TTC549 (cell line): ENCODE measurements at regions not wholly inside any gene's neighbourhood (a gene's known extent, or its start where the extent isn't known, plus 50 kb on each side); places are given as distances from the start of the nearest gene placed in this dataset.

Experiments used
- FAIRE-seq: peaks from 2 replicates; lab custom pipeline; 2012; peaks lifted over from hg19 to GRCh38; lab: Jason Lieb, UNC

- FAIRE-seq = no peak
These were observed 787.5 kb downstream of the TLE4 start for GRCh38 chr9:80359291-80359690.

- FAIRE-seq = no peak
These were observed 781.2 kb downstream of the TLE4 start for GRCh38 chr9:80352967-80353366.

- no peak for FAIRE-seq
These were observed 779.8 kb downstream of the TLE4 start for GRCh38 chr9:80351612-80352011.

GRCh38 chr9:80326105-80326504, 754.3 kb downstream of the TLE4 start:
- FAIRE-seq = no peak

GRCh38 chr9:80320916-80321315, 749.2 kb downstream of the TLE4 start:
- no peak for FAIRE-seq

GRCh38 chr9:80320480-80320879, 748.7 kb downstream of the TLE4 start:
- no peak for FAIRE-seq

- FAIRE-seq = no peak
These were observed 733.4 kb downstream of the TLE4 start for GRCh38 chr9:80305136-80305535.

GRCh38 chr9:80294955-80295354, 723.2 kb downstream of the TLE4 start:
- FAIRE-seq = no peak

- no peak for FAIRE-seq
These were observed 722.6 kb downstream of the TLE4 start for GRCh38 chr9:80294318-80294717.

GRCh38 chr9:80292231-80292630, 720.5 kb downstream of the TLE4 start:
- FAIRE-seq = no peak

- no peak for FAIRE-seq
These were observed 713.6 kb downstream of the TLE4 start for GRCh38 chr9:80285326-80285725.

GRCh38 chr9:80282766-80283165, 711.0 kb downstream of the TLE4 start:
- no peak for FAIRE-seq

- no peak for FAIRE-seq
These were observed 687.3 kb downstream of the TLE4 start for GRCh38 chr9:80259079-80259478.

GRCh38 chr9:80251778-80252177, 680.0 kb downstream of the TLE4 start:
- no peak for FAIRE-seq

- FAIRE-seq = no peak
These were observed 670.3 kb downstream of the TLE4 start for GRCh38 chr9:80242022-80242421.

GRCh38 chr9:80235752-80236151, 664.0 kb downstream of the TLE4 start:
- no peak for FAIRE-seq

GRCh38 chr9:80233906-80234305, 662.1 kb downstream of the TLE4 start:
- no peak for FAIRE-seq

GRCh38 chr9:80233102-80233843, 661.5 kb downstream of the TLE4 start:
- FAIRE-seq = no peak

- no peak for FAIRE-seq
These were observed 659.8 kb downstream of the TLE4 start for GRCh38 chr9:80231318-80232236.

GRCh38 chr9:80223897-80224296, 652.1 kb downstream of the TLE4 start:
- FAIRE-seq = no peak

- FAIRE-seq = no peak
These were observed 650.9 kb downstream of the TLE4 start for GRCh38 chr9:80222466-80223169.

- FAIRE-seq = no peak
These were observed 646.6 kb downstream of the TLE4 start for GRCh38 chr9:80218328-80218727.

GRCh38 chr9:80213613-80214012, 641.8 kb downstream of the TLE4 start:
- no peak for FAIRE-seq
